ENCODE measurements at regions not wholly inside any gene's neighbourhood (a gene's known extent, or its start where the extent isn't known, plus 50 kb on each side); places are given as distances from the start of the nearest gene placed in this dataset.

GRCh38 chr6:19329078-19329477, 508.1 kb upstream of the ID4 start:
- TF ChIP-seq CTCF (IDR thresholded peaks at IDR 0.05 in 2 of 3, conservative IDR thresholded peaks at IDR 0.05 in 1 of 3; ENCODE audit: borderline replicate concordance in 1 of 3, insufficient read depth in 1 of 3, low read depth in 2 of 3, low read length in 2 of 3) = no peak
- TF ChIP-seq POLR2A (IDR thresholded peaks at IDR 0.05; ENCODE audit: borderline replicate concordance, extremely low read depth, insufficient read depth, insufficient read length) = no peak
- TF ChIP-seq, protein P1, sequence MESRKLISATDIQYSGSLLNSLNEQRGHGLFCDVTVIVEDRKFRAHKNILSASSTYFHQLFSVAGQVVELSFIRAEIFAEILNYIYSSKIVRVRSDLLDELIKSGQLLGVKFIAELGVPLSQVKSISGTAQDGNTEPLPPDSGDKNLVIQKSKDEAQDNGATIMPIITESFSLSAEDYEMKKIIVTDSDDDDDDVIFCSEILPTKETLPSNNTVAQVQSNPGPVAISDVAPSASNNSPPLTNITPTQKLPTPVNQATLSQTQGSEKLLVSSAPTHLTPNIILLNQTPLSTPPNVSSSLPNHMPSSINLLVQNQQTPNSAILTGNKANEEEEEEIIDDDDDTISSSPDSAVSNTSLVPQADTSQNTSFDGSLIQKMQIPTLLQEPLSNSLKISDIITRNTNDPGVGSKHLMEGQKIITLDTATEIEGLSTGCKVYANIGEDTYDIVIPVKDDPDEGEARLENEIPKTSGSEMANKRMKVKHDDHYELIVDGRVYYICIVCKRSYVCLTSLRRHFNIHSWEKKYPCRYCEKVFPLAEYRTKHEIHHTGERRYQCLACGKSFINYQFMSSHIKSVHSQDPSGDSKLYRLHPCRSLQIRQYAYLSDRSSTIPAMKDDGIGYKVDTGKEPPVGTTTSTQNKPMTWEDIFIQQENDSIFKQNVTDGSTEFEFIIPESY (IDR thresholded peaks at IDR 0.05; ENCODE audit: extremely low read depth, insufficient replicate concordance, low read length) = no peak
- no peak for TF ChIP-seq SIN3A (IDR thresholded peaks at IDR 0.05; ENCODE audit: low read depth)
- no peak for TF ChIP-seq REST (IDR thresholded peaks at IDR 0.05; ENCODE audit: low read depth)
- no peak for TF ChIP-seq MAX (IDR thresholded peaks at IDR 0.05)
- TF ChIP-seq POLR2AphosphoS5 (IDR thresholded peaks at IDR 0.05; ENCODE audit: low read depth, low read length) = no peak
- no peak for TF ChIP-seq ZNF274 (IDR thresholded peaks at IDR 0.05; ENCODE audit: low read depth, low read length)
- TF ChIP-seq RAD21 (IDR thresholded peaks at IDR 0.05; ENCODE audit: low read depth) = no peak
- TF ChIP-seq EZH2phosphoT487 (IDR thresholded peaks at IDR 0.05; ENCODE audit: borderline replicate concordance) = no peak
- no peak for TF ChIP-seq EZH2 (IDR thresholded peaks at IDR 0.05)
- TF ChIP-seq TCF7L2 (IDR thresholded peaks at IDR 0.05; ENCODE audit: borderline replicate concordance, extremely low read depth, insufficient read depth, insufficient read length) = no peak
